Progenitor cell of endocrine pancreas (in vitro differentiated cells): ENCODE measurements at regions not wholly inside any gene's neighbourhood (a gene's known extent, or its start where the extent isn't known, plus 50 kb on each side); places are given as distances from the start of the nearest gene placed in this dataset.

Experiments used
- DNase-seq: peaks from one replicate; pipeline ENCODE4 v3.0.0; 2021; ENCODE audit warnings: low spot score; ENCODE audit not compliant: unreplicated experiment
- H3K27ac Mint-ChIP-seq: 2 replicates; pipeline ENCODE4 v1.8.0; 2021; ENCODE audit warnings: mild to moderate bottlenecking, moderate library complexity, mixed read lengths
- H3K27me3 Mint-ChIP-seq: 2 replicates; pipeline ENCODE4 v1.8.0; 2021; ENCODE audit warnings: mixed read lengths
- H3K36me3 Mint-ChIP-seq: 2 replicates; pipeline ENCODE4 v1.8.0; 2022; ENCODE audit warnings: mixed read lengths; ENCODE audit not compliant: insufficient read depth
- H3K4me1 Mint-ChIP-seq: 2 replicates; pipeline ENCODE4 v1.8.0; 2021; ENCODE audit warnings: low read depth, mixed read lengths
- H3K4me3 Mint-ChIP-seq: 2 replicates; pipeline ENCODE4 v1.8.0; 2021; ENCODE audit warnings: low read depth, mild to moderate bottlenecking, moderate library complexity, mixed read lengths
- H3K9me3 Mint-ChIP-seq: 2 replicates; pipeline ENCODE4 v1.8.0; 2021; ENCODE audit warnings: low read depth, mixed read lengths
- CTCF ChIP-seq: fragments of 200-600 bp; sonication (generic); IDR thresholded peaks from one replicate; pipeline ENCODE4 v1.5.0; 2021; ENCODE audit warnings: antibody characterized with exemption, mild to moderate bottlenecking; ENCODE audit not compliant: unreplicated experiment

- H3K27ac Mint-ChIP-seq, result no peak overlapping the region
- H3K27me3 Mint-ChIP-seq, result no peaks in the 10 kb centered on the region
- no peak for DNase-seq
- no peak for TF ChIP-seq CTCF
- H3K9me3 Mint-ChIP-seq, result peaks cover 2% of the 10 kb centered on the region
- no peaks in the 10 kb centered on the region for H3K36me3 Mint-ChIP-seq
- no peak overlapping the region for H3K4me3 Mint-ChIP-seq
- H3K4me1 Mint-ChIP-seq, result no peaks in the 10 kb centered on the region
Measured at GRCh38 chr6:147029923-147030322, 174.3 kb upstream of the STXBP5 start.

DNA sequence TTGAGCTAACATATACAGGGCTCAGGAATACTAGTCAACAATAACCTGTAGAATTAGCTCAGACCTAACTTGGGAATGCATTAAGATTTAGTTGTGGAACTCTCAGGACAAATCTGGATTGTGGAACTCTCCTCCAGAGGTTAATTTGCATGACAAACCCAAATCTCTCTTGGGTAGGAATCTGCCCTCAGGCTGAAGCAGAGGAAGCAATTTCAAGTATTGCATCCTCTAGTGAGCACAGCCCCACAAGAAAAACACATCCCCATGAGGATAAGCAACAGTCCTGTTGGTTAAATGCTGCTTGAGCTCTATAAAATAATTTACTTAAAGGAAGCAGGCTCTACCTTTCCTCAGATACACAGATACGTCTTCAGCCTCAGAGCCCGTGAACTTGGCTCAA lies 170.9 kb upstream of the STXBP5 start:
- H3K4me1 Mint-ChIP-seq, result no peaks in the 10 kb centered on the region
- H3K27me3 Mint-ChIP-seq, result no peaks in the 10 kb centered on the region
- H3K27ac Mint-ChIP-seq, result no peak overlapping the region
- DNase-seq, result no peak
- H3K9me3 Mint-ChIP-seq, result peaks cover 2% of the 10 kb centered on the region
- no peak for TF ChIP-seq CTCF
- H3K4me3 Mint-ChIP-seq, result no peak overlapping the region
- H3K36me3 Mint-ChIP-seq, result no peaks in the 10 kb centered on the region

DNA sequence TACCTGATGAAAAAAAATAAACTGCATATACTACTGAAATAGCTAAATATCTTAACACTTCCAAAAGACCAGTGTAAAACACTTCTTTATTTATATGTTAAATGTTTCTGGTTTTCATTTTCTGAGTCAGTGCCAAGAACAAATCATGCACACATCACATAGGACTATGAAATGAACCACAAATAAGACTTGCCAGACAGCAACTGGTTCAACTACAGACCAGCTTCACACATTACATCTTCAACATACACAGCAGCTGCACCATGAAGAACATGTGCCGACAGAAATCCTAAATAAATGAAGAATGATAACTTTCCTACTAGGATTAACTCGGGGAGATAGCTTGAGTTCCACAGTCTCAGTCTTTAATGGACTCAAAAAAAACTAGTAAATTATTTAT lies 168.3 kb upstream of the STXBP5 start:
- H3K27ac Mint-ChIP-seq, result no peak overlapping the region
- no peaks in the 10 kb centered on the region for H3K4me1 Mint-ChIP-seq
- DNase-seq, result no peak
- H3K9me3 Mint-ChIP-seq, result peaks cover 2% of the 10 kb centered on the region
- TF ChIP-seq CTCF, result no peak
- H3K27me3 Mint-ChIP-seq, result no peaks in the 10 kb centered on the region
- no peaks in the 10 kb centered on the region for H3K36me3 Mint-ChIP-seq
- no peak overlapping the region for H3K4me3 Mint-ChIP-seq

DNA sequence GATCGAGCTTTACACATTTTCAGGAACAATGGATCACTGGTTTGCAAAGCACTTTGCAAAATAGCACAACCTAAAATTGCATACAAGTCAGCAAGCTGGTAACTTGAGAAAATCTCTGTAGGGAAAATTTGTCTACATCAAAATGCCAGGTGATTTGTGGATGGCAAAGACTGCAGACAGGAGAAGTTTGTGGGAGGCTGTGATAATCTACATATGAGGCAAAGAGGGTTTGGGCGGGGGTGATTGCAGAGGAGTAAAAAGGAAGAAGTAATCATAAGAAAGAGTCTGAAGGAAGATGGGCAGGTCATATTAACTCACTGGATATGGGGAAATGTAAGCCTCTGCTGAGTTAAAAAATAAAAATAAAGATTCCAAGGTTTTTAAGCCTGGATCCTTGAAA lies 166.3 kb upstream of the STXBP5 start:
- Mint-ChIP-seq H3K27me3 (no peaks in the 10 kb centered on the region), H3K27ac (no peak overlapping the region), H3K9me3 (peaks cover 2% of the 10 kb centered on the region), H3K4me3 (no peak overlapping the region), H3K4me1 (no peaks in the 10 kb centered on the region), H3K36me3 (no peaks in the 10 kb centered on the region)
- TF ChIP-seq CTCF, result no peak
- no peak for DNase-seq

GRCh38 chr6:147040121-147040910 lies 163.9 kb upstream of the STXBP5 start:
- no peak for DNase-seq
- H3K4me1 Mint-ChIP-seq, result peaks cover 3% of the 10 kb centered on the region
- peaks cover 8% of the 10 kb centered on the region for H3K36me3 Mint-ChIP-seq
- no peaks in the 10 kb centered on the region for H3K27me3 Mint-ChIP-seq
- TF ChIP-seq CTCF, result no peak
- H3K9me3 Mint-ChIP-seq, result peaks cover 11% of the 10 kb centered on the region
- no peak overlapping the region for H3K4me3 Mint-ChIP-seq
- no peak overlapping the region for H3K27ac Mint-ChIP-seq
